ENCODE measurements at regions not wholly inside any gene's neighbourhood (a gene's known extent, or its start where the extent isn't known, plus 50 kb on each side); places are given as distances from the start of the nearest gene placed in this dataset.

GRCh38 chr12:87928031-87928430 lies 101.2 kb downstream of the C12orf50 start:
- no peak for TF ChIP-seq SUZ12 (IDR thresholded peaks at IDR 0.05)
- no peak for TF ChIP-seq ELF4 (IDR thresholded peaks at IDR 0.05)
- TF ChIP-seq PKNOX1 (IDR thresholded peaks at IDR 0.05) = no peak
- no peak for TF ChIP-seq BHLHE40 (IDR thresholded peaks at IDR 0.05; ENCODE audit: borderline replicate concordance)

All from HEK293T (cell line).